RPMI7951 (cell line): ENCODE measurements at regions not wholly inside any gene's neighbourhood (a gene's known extent, or its start where the extent isn't known, plus 50 kb on each side); places are given as distances from the start of the nearest gene placed in this dataset.
"Not testable (repeated sequence)": the region's sequence is repeated elsewhere in the genome, so short reads cannot be mapped to it uniquely, and the experiment has no call there.

Source experiments
- DNase-seq: peaks from one replicate; pipeline ENCODE4 v3.0.0-alpha.2; 2012; ENCODE audit warnings: low read depth

DNA sequence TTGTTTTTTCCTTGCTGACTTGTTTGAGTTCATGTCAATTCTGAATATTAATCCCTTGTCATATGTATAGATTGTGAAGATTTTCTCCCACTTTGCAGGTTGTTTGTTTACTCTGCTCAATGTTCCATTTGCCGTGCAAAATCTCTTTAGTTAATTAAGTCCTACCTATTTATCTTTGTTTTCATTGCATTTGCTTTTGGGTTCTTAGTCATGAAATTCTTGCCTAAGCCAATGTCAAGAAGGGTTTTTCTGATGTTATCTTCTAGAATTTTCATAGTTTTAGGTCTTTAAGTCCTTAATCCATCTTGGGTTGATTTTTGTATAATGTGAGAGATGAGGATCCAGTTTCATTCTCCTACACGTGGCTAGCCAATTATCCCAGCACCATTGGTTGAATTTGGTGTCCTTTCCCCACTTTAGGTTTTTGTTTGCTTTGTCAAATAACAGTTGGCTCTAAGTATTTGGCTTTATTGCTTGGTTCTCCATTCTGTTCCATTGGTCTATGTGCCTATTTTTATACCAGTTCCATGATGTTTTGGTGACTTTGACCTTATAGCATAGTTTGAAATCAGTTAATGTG lies 163.1 kb upstream of the PGR start:
- no peak for DNase-seq

DNA sequence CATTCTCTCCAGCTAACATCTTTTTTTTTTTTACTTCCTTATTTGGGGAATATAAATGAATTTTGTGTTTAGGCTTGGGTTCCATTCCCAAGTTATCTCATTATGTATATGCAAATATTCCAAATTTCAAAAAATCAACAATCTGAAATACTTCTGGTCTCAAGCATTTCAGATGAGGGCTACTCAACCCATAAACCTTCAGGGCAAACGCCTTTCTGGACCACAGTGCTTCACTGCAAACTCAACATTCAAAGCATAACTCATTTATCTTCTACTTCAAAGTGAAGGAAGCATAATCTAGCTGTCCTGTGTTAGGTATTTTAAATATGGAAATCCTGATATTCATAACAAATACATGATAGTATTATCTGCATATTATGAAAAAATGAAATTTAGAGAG lies 161.7 kb upstream of the PGR start:
- no peak for DNase-seq

GRCh38 chr11:101288392-101288791 lies 158.8 kb upstream of the PGR start:
- no peak for DNase-seq

DNA sequence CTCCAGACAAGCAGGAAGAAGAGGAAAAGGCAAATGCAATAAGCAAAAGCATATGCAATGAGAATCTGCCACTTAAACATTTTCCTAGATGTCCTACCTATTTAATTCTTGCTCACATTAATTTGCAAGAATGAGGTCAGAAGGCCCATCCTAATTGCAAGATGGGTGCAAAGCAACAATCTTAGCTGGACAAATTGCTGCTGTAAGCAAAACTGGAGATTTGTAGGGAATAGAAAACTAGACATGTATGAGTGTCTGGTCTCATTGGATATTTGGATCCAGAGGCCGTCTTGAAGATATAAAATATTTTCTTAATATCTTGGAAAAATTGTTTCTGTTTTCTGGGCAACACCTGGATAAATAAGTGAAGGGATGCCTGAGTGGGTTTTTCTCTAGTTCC lies 150.1 kb upstream of the PGR start:
- no peak for DNase-seq

DNA sequence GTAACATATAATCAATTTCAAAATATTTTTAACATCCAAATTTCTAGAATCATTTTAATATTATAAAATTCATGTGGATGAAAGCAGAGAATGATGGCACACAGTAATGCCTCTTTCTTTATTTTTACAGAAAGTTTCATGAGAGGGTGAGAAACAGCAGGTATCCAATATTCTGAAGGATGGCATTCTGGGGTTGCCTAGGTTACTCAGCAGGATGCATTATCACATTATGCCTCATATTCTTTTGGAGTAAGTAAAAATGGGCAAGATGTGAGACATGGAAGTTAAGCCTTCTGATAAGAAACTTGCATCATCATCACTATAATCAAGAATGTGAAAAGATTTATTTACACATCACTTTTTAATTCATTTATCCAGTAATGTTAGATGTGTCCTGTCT lies 148.7 kb upstream of the PGR start:
- DNase-seq, result no peak

- DNase-seq, result no peak
These were observed 147.4 kb upstream of the PGR start for GRCh38 chr11:101277036-101277435.

DNA sequence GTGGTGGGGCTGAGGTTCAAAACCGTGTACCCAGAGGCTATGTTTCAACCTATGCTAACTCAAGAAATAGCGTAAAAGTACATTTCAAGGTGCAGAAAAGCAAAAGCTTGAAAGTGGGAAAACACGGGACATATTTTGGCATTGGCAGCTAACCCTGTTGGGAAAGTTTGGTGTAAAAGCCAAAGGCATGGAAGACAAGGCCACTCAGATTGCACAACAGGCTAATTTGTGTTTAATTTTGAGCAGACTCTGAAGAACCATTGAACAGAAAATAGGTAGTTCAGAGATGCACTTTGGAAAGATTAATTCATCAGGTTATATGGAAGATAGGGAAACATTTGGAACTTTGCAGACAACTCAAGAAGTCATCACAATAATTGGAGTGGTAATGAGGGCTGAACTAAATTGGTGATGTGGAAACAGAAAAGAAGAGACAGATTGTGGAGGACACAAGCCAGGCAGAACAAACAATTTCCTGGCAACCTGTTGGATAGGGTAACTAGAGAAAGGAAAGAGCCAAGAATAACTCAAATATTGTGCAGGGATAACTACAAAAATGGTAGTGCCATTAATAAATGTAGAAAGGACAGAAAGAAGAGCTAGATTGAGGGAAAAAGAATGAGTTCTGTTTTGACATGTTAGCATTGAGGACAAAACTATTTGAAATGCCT lies 140.5 kb upstream of the PGR start:
- DNase-seq, result no peak

GRCh38 chr11:101269390-101269789 lies 139.8 kb upstream of the PGR start:
- DNase-seq, result no peak

DNA sequence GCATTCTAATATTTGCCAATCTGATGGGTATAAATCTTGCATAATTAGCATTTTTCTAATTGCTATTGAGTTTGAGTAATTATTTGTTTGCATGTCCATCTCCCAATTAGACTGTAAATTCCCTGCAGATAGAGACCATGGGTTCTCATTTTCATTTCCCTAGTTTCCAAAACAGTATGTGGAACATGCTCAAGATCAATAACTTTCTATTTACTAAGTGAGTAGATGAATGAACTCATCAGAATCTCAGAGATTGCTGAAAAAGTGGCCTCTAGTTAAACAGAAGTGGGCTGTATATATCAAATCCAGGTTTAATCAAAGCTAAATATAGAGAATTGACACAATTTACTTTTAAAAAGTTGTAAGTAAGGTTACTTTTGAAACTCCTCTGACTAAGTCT lies 138.0 kb upstream of the PGR start:
- no peak for DNase-seq

GRCh38 chr11:101264306-101264705 lies 134.7 kb upstream of the PGR start:
- no peak for DNase-seq

- DNase-seq, result no peak
These were observed 133.4 kb upstream of the PGR start for GRCh38 chr11:101262995-101263394.

DNA sequence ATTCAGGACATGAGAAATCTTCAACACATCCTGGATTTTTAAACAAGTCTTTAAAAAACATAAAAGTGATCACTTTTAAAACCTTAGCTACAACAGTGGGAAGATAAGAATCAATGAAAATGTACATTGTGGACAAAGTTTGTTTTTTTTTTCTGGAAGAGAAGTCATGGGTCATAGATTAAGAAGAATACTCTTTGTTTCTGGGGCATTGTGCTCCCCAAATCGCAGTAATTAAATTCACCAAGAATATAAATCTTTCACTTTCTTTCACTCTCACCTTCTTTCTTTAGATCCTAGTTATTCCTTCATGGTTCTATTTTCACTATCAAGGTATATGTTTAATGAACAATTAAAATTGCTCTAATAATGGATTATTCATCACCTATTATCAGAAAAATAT lies 132.6 kb upstream of the PGR start:
- DNase-seq, result no peak

- no peak for DNase-seq
These were observed 125.4 kb upstream of the PGR start for GRCh38 chr11:101255036-101255435.

DNA sequence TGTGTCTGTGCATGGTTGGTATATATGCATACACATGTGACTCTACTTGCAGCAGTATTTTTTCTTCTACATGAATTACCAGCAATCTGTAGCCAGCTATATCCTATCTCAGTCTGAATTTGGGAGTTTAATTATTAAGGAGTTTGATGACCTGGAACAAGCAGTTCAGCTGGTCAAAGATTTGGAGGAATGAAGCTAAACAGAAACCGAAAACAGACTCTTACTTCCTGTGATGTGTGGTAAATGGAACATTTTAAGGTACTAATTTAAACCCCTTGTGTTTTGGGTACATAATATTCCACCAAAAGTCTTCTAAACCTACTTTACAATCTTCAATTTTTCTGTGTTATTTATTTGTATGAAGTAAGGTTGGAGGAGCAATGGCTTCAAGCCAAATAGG lies 124.4 kb upstream of the PGR start:
- DNase-seq, result peak; percentile 8

DNA sequence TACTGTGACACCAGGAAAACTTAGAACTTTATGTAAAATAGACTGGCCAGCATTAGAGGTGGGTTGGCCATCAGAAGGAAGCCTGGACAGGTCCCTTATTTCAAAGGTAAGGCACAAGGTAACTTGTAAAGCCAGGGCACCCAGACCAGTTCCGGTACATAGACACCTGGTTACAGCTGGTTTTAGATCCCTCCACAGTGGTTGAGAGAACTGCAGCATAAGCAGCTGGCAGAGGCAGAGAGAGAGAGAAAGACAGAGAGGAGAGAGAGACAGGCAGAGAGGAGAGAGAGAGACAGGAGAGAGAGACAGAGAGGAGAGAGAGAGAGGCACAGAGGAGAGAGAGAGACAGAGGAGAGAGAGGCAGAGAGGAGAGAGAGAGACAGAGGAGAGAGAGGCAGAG lies 116.0 kb upstream of the PGR start:
- peak; percentile 5 for DNase-seq

- peak; percentile 74 for DNase-seq
These were observed 115.5 kb upstream of the PGR start for GRCh38 chr11:101245081-101245480.

GRCh38 chr11:101241160-101241795 lies 111.7 kb upstream of the PGR start:
- DNase-seq, result no peak

DNA sequence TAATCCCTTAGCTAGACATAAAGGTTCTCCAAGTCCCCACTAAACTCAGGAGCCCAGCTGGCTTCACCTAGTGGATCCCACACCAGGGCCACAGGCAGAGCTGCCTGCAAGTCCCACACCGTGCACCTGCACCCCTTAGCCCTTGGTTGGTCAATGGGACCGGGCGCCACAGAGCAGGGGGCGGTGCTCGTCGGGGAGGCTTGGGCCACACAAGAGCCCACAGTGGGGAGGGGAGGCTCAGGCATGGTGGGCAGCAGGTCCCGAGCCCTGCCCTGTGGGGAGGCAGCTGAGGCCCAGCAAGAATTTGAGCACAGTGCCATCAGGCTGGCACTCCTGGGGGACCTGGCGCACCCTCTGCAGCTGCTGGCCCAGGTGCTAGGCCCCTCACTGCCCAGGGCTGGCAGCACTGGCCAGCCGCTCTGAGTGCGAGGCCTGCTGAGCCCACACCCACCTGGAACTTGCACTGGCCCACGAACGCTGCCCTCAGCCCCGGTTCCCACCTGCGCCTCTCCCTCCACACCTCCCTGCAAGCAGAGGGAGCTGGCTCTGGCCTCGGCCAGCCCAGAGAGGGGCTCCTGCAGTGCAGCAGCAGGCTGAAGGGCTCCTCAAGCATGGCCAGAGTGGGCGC lies 101.7 kb upstream of the PGR start:
- not testable (repeated sequence) for DNase-seq

GRCh38 chr11:101226617-101227016 lies 97.0 kb upstream of the PGR start:
- DNase-seq, result no peak

DNA sequence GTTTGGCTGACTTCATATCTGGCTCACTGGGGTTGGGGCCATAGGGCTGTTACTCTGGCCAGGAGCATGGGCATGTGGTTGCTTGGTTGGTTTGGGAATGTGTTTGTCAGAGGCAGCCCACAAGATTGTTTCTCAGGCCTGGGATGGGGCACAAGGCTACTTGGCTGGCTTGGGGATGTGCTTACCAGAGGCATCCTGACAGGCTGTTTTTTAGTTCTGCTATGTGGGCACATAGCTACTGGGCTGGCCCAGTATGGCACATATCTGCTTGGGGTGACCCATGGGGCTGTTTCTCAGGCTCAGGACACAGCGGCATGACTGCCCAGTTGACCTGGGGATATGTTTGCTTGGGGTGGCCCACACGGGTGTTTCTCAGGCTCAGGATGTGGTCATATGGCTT lies 94.6 kb upstream of the PGR start:
- DNase-seq, result no peak

DNA sequence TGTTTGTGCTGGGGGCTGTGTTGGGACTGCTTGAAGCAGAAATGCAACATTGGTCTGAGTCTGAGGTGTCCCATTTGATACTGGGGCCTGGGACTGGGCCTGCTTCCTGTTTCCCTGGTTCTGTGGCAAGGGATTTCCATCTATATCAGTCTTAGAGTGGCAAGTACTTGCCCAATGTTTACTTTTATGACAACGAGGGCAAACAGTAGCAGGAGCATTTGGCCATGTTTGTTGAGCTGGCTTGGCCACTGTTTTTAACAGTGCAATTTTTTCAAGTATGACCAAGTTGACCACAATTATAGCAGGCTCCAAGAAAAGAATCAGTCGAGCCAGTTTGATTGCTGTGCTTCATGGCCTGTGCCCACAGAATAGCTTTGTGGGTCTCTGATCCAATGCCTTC lies 88.5 kb upstream of the PGR start:
- DNase-seq, result not testable (repeated sequence)

DNA sequence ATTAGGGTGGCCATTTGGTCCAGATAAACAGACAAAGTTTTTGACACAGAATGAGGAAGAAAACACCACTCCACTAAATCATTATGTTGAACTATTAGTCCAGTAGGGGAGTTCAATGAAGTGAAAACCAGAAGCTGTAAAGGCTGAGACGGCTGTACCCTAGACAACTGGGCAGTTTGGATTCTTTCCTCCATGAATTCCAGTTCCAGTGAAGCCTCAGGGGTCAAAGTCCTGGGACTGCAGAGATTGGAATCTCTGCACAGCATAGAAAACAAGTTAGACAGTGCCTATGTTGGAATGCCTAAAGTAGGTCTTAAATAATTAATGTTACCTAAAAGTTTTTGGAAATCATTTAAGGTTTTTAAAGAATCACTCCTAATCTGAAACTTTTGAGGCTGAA lies 86.5 kb upstream of the PGR start:
- DNase-seq, result not testable (repeated sequence)

GRCh38 chr11:101215069-101215468 lies 85.5 kb upstream of the PGR start:
- no peak for DNase-seq
